GM18499 (cell line): ENCODE measurements at regions not wholly inside any gene's neighbourhood (a gene's known extent, or its start where the extent isn't known, plus 50 kb on each side); places are given as distances from the start of the nearest gene placed in this dataset.

ENCODE experiments used
- ATAC-seq: cut with Tn5 transposase; IDR thresholded peaks from one replicate; pipeline ENCODE4 v1.9.1; 2021; ENCODE audit warnings: moderate number of reproducible peaks; ENCODE audit not compliant: insufficient read depth, unreplicated experiment

DNA sequence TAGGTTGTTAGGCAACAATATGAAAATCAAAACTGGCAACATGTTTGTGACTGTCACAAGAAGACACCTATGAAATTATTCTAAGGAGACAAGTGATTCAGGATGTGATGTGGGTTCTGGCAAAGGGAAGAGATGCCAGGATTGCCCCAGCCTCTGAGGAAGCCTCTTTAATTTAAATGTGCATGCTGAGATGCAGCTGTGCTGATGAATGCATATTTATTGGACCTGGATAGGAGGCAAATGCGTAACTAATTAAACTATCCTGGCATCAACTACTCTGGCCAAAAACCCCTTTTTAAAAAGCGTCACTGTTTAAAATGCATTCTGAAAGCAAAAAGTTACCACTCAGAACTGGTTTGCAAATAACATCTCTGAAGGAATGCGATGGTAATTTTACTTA lies 176.5 kb upstream of the DPH6 start:
- ATAC-seq = no peak

DNA sequence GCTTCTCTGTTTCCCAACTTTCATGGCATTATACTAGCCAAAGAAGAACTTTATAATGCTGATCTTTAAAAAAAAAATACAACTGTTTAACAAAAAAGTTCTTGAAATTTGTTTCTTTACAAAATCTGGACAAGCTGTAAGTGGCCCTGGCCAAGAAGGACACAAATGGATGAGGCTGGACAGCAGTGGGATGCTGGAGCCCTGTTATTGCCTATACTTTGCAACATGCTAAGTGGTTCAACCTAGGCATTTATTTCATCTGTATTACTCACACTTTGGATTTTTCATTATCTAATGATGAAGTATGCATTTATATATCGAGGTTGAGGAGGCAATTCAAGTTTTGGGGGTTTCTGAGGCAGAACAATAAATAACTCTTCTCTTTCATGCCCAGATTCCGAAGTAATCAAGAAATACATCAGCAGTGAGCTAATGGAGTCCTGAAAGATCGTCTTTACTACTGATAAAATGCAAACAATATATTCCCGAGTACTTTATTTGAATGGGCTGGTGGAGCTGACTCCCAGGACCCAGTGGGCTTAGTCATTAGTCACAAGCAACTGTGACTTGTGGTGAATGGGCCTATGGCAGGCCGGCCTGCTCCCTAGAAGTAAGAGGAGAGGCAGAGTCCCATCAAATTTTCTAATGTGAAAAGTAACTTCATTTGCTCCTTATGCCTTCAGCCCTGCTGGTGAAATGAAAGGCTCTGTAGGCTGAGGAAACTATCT lies 177.3 kb upstream of the DPH6 start:
- no peak for ATAC-seq

DNA sequence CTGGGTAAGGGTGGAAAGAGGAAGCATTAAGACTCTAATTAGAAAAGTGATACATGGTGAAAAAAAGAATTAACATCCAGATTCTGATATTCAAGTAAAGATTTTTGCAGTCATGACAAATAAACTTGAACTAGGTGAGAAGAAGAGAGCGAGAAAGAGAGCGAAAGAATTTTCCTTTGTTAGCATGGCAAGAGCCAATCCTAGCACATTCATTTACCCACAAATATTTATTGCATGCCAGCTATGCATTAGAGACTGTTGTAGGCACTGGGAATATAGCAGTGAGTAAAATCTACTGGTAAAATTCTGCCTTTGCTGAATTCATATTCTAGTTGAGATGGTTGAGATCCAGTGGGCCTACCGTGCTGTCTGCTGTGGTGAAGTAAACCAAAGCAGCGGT lies 177.9 kb upstream of the DPH6 start:
- no peak for ATAC-seq

GRCh38 chr15:35724626-35725025 lies 178.7 kb upstream of the DPH6 start:
- ATAC-seq = no peak

DNA sequence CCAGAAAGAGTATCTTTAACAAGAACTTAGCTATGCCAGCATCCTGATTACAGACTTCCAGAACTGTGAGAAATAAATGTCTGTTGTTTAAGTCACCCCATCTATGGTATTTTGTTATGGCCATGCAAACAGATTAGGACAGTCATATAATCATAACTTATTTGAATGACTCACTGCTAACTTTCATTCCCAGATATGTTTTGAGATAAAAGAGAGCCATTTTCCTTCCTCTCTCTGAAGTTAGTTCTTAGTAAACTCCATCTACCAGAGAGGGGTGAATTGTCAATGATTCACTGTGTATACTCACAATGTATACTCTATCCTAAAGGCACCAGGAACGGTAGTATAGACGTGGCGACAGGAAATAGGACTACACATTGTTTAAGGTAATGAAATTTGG lies 179.4 kb upstream of the DPH6 start:
- ATAC-seq = no peak

DNA sequence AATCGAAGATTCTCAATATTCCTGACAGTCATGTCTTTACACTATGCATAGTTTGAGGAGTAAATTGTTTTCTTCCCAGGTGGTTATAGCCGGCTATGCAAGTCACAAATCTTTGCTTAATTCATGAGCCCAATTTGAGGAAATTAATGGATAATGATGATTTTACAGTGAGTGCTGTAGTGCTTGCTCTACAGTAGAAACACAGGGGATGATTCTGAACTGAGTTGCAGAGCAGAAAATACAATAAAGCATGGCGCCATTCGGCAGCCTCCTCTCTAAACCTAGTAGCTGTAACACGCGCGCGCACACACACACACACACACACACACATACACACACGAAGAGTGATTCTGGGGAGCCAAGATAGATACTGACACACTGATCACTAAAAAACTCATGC lies 181.7 kb upstream of the DPH6 start:
- ATAC-seq = no peak

GRCh38 chr15:35728219-35728940 lies 182.4 kb upstream of the DPH6 start:
- ATAC-seq = no peak

GRCh38 chr15:35736150-35736549 lies 190.2 kb upstream of the DPH6 start:
- ATAC-seq = no peak

DNA sequence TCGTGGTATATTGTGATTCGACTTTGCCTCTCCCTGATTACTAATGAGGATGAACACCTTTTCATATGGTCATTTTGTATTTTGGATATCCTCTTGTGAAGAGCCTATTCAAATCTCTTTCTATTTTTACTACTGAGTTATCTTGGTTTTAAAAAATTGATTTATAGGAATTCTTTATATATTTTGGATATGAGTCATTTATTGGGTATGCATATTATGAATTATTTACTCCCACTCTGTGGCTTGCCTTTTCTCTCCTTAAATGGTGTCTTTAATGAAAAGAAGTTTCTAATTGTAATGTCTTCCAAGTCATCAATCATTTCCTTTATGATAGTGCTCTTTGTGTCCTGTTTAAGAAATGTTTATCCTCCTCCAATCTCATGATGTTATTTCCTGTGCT lies 191.5 kb upstream of the DPH6 start:
- ATAC-seq = no peak

DNA sequence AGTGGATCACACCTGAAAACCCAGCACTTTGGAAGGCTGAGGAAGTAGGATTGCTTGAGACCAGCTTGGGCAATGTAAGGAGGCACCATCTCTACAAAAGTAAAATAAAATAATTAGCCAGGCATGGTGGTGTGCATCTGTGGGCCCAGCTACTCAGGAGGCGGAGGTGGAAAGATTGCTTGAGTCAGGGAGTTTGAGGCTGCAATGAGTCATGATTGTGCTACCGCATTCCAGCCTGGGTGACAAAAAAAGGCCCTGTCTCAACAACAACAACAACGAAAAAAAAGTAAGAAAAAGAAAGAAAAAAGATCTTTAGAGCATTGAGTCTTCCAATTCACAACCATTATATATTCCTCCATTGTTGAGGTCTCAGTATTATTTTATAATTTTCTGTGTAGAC lies 192.4 kb upstream of the DPH6 start:
- ATAC-seq = no peak

DNA sequence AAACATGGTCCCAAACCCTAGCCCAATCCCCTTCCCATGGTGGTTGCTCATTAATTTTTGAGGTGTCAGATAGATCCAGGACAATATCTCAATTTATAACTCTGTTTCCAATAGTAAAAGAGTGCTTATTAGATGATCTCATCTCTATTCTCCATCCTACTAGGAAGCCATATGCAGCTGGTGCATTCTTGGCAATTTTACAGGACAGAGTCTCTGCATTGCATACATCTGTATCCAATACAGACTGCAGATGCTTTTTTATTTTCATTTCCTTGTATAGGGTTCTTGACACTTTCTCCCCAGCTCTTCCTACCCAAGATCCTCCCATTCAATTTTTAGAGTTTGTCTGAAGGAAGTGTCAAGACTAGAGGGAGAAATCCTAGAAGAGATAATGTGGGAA lies 194.8 kb upstream of the DPH6 start:
- ATAC-seq = no peak

DNA sequence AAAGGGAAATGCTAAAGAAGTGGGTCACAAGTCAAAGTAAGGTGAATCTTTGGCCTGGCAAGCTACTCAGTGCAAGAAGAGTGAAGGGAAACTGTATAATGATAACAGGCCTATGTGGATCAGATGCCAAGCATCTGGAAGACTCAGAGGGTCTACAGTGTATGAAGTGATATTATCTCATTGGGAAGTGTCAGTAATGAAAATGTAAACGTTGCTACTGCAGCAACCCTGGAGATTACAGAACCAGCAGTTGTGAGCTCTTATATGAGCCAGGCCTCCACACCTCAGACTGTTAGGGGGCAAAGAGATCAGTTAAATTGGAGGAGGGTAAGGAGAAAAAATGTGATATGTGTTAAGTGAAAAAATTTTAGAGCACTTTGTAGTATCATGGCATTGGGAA lies 195.4 kb upstream of the DPH6 start:
- ATAC-seq = no peak

DNA sequence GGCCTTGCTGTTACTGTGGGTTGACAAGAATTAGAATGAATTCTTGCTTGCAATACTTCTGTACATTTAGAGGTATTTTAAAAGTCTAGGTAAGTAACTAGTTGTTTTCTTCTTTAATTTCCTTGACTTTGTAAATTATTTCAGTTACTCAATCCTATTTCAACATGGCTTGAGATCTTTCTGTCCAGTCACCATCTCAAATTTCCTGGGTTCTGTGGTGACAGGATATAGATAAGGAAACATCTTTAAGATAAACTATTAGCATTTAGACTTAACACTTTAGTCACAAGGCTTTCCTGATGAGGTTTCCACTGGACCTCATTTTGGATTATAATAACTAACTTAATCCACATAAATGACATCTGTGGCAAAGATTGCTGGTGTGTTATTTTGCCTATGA lies 195.9 kb upstream of the DPH6 start:
- no peak for ATAC-seq

DNA sequence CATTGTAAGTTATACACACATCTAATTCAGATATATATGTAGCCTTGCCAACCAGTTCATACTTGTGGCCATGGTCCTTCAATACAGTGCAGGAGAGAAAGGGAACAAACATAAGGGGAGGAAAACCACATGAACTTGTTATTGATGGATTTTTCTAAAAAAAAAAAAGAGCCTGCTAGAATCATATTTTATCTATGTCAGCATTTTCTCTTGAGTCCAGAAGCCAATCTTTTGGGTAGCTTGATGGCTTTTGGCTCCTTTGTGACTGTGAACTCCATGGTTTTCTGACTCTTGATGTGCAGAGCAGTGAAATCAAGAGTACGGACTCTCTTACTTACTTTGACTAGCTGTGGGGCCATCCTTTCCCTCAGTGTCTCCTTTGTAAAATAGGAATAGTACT lies 197.4 kb upstream of the DPH6 start:
- ATAC-seq = no peak

GRCh38 chr15:35746121-35746520 lies 200.2 kb upstream of the DPH6 start:
- ATAC-seq = no peak

- no peak for ATAC-seq
These were observed 202.1 kb upstream of the DPH6 start for GRCh38 chr15:35748105-35748504.

GRCh38 chr15:35750051-35750450 lies 204.1 kb upstream of the DPH6 start:
- no peak for ATAC-seq

DNA sequence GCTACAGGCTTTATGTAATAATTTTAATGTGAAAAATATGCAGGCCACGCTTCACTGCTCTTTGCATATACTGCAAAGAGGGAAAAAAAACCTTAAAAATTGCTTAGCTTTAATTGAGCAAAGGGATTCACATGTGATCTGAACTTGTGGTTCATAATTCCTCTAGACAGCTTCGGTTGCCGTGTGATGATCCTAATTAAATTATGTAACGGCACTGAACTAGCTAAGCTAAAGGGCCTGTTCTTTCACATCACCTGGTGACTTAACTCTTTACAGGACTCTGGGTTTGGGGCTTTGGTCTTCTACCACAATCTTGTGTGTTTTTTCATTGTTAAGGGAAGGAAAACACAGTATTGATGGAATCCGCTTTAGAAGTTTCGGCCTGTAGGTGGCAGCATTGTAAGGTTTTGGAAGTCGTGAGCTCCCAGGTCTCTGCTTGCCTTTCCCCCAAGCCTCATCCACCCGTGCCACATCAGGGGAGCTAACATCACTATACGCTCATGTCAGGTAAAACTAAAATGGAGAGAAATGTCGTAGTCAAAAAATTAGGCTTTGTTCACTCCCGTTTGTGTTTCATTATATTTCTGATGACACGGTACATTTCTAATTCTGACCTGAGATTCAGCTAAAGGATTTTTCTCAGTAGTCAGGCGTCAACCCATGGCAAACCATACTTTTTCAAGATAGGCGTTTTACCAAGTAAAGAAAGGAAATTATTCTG lies 205.6 kb upstream of the DPH6 start:
- no peak for ATAC-seq

- ATAC-seq = no peak
These were observed 206.1 kb upstream of the DPH6 start for GRCh38 chr15:35752134-35752466.

DNA sequence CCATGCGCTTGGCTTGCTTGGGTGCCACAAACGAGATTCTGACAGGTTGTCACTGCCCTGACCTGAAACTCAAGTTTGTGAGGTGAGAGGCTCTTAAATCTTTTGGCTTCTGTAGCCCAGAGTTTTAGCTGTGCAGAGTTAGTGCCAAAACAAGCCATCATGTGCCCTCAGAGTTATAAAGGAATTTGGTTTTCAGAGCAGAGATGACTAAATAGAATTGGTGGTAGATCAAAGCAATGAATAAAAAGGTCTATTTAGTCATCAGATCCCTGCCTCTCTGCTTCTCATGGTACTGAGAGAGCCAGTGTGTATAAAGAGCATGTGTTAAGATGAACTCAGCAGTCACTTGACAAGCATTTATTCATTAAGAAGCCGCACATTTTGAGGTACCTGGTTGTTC lies 207.5 kb upstream of the DPH6 start:
- ATAC-seq = no peak

DNA sequence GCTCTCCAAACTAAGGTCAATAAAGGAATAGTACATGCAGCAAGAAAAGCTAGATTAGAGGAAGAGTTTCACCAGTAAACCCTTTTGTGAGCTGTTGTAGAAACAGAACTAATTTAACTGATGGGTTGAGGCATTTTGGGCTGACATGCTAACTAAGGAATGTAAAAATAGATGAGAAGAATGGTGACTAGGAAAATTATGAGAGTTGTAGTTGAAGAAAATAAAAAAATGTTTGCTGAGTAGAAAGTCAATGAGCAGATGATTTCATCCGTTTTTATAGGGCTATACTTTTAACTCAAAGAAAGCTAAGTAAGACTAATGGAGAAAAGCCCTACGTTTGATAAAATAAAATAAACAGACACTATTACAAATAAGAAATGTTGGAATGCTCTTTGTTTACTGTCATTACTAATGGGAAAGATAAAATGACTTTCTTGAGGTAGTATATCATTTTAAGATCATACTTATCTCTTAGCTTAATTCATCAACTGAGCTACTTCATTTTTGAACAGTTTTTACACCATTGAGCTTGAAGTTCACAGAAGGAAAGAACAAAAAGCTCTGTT lies 209.4 kb upstream of the DPH6 start:
- no peak for ATAC-seq
